Keratinocyte (primary cell): ENCODE measurements at regions not wholly inside any gene's neighbourhood (a gene's known extent, or its start where the extent isn't known, plus 50 kb on each side); places are given as distances from the start of the nearest gene placed in this dataset.

ENCODE experiments used
- EZH2 ChIP-seq: IDR thresholded peaks from one replicate; pipeline ENCODE4 v1.6.1; 2012; ENCODE audit warnings: inconsistent platforms, mild to moderate bottlenecking, low read length, moderate library complexity
- TF ChIP-seq, protein P1 (sequence below), 3 experiments: IDR thresholded peaks in 1 of 3; conservative IDR thresholded peaks in 1 of 3; optimal IDR thresholded peaks in 1 of 3; 2 replicates in 2 of 3; 3 replicates in 1 of 3; pipeline versions ENCODE3 to v1.5.1; 2011; ENCODE audit warnings: low read length in 3 of 3, mild to moderate bottlenecking in 3 of 3, moderate library complexity in 2 of 3, control low read depth in 1 of 3, inconsistent platforms in 1 of 3; ENCODE audit not compliant: insufficient read depth in 2 of 3; ENCODE audit errors: extremely low read depth in 1 of 3

DNA sequence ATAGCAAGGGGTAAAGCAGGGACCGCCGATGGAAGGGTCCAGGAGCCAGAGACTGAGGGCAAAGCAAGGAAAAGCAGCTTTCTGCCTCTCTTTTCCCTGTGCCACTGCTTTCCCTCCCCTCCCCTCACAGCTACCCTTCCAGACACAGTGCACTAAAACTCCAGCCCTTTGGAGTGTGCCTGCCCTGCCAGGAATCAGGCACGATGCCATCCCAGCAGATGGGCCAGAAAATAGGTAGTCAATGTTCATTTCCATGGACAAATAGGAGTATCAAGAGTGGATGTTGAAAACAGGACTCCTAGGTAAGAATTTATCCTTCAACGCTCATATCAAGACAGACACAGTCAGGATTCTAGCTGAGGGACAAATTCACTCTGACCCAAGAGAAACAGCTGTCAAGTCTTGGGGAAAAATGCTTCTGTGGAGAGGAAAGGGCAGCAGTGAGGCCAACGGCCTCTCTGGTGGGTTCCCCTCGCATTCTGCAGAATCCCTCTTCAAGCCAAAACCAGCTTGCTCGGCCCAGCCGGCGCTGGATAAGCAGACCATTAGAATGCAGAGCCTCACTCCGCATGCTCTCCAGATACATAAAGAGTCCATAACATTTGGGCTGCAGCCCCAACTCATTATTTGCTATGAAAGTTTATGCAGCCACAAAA is 138.0 kb downstream of the CAAP1 start:
- TF ChIP-seq, protein P1, sequence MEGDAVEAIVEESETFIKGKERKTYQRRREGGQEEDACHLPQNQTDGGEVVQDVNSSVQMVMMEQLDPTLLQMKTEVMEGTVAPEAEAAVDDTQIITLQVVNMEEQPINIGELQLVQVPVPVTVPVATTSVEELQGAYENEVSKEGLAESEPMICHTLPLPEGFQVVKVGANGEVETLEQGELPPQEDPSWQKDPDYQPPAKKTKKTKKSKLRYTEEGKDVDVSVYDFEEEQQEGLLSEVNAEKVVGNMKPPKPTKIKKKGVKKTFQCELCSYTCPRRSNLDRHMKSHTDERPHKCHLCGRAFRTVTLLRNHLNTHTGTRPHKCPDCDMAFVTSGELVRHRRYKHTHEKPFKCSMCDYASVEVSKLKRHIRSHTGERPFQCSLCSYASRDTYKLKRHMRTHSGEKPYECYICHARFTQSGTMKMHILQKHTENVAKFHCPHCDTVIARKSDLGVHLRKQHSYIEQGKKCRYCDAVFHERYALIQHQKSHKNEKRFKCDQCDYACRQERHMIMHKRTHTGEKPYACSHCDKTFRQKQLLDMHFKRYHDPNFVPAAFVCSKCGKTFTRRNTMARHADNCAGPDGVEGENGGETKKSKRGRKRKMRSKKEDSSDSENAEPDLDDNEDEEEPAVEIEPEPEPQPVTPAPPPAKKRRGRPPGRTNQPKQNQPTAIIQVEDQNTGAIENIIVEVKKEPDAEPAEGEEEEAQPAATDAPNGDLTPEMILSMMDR (optimal IDR thresholded peaks at IDR 0.05 in 1 of 3, IDR thresholded peaks at IDR 0.05 in 1 of 3, conservative IDR thresholded peaks at IDR 0.05 in 1 of 3; ENCODE audit: extremely low read depth in 1 of 3, insufficient read depth in 2 of 3, low read length in 3 of 3): no peak
- TF ChIP-seq EZH2: no peak
